NCI-H226 (cell line): ENCODE measurements at regions not wholly inside any gene's neighbourhood (a gene's known extent, or its start where the extent isn't known, plus 50 kb on each side); places are given as distances from the start of the nearest gene placed in this dataset.
"Not testable (repeated sequence)": the region's sequence is repeated elsewhere in the genome, so short reads cannot be mapped to it uniquely, and the experiment has no call there.

Source experiments
- DNase-seq: peaks from one replicate; pipeline ENCODE4 v3.0.0-alpha.2; 2015

DNA sequence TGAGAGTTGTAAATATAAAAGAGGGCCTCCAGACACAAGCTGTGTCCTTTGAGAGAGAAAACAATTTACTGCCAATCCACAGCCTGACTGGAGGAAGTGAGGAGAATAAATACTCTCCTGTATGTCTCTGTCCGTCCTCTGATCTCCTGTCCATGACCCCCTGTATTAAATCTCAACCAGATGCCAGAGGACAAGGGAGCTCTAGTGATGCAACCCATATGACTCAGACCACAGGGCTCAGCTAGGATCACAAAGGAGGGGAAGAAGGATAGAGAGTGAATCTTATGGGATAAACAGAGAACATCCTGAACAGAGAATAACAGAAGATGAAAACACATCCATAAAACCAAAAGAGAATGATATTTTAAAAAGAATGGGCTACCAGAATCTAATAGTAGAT lies 482.6 kb downstream of the PLOD2 start:
- DNase-seq = peak; percentile 9

DNA sequence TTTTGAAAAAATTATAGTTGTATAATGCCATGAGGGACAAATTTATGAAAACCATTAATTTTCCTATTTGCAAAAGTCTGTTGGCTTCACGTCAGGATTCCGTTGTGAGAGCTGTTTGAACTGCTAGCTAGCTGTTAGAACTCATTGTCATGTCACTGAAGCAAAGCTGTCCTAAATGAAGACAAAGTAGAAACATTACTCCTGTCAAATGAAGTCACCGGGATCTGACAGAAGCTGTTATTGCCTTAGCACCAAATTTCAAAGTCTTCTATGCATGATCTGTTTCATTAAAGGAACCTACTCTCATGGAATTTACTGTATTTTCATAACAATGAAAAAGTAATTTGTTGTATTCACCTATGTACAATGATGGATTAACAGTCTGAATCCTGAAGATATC lies 479.8 kb downstream of the PLOD2 start:
- no peak for DNase-seq

DNA sequence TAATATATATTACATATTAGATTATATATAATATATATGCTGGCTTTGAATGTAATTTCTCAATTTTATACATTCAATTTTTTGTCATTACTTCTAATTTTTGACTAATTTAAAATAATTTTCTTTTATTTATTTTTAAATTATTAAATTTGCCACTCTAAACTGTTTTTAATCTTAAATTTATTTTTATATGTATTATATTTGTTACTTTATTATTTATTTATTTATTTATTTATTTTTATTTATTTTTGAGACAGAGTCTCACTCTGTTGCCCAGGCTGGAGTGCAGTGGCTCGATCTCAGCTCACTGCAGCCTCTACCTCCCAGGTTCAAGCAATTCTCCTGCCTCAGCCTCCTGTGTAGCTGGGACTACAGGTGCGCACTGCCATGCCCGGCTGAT lies 473.0 kb downstream of the PLOD2 start:
- not testable (repeated sequence) for DNase-seq

DNA sequence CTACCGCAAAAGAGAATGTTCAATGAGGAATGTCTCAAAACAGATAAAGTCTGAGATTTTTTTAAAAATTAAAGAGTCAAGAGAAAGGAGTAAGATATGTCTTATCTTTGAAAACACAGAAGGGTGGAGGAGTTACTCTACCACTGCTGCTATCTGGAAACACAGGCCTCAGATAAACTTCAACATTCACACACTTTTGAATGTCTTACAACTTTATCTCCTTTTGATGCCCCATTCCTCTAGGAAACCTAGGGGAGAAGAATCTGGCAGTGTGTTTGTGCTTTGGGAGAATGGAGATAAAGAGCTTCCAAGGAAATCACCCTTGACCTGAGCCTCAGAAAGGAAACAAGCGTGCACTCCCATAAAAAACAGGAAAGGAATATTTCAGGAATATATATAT lies 468.2 kb downstream of the PLOD2 start:
- peak; percentile 75 for DNase-seq

DNA sequence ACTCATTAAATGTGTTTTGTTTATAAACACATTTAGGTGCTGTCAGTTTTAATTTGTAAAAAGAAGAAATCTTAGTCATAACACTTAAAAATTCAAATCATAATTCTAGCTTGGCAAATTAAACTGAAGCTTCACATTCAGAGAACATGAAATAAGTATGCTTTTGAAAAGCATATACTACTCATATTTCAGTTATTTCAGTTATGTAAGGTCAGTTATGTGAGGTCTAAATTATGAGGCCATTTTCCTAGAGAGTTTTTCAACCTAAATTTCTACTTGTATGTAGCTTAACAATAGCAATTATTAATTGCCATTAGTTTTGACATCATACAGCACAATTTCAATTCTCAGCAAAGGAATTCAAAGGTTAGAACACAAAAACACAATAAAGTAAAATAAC lies 465.0 kb downstream of the PLOD2 start:
- no peak for DNase-seq

DNA sequence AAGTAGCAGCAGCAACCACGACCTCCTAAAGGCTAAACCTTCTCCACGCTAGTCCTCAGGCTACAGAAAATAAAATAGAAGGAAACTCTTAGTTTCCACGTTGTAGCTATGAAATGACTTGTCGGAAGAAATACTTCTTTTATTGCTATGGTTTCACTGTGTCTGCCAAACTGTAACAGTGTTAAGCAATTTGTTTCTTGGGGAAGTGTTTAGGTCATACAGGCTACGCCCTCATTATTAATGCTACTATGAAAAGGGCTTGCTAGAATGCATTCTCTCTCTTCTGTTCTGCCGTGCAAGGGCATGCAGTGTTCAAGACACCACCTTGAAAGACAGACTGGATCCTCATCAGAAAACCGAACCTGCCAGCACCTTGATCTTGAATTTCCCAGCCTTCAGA lies 462.7 kb downstream of the PLOD2 start:
- DNase-seq = no peak

DNA sequence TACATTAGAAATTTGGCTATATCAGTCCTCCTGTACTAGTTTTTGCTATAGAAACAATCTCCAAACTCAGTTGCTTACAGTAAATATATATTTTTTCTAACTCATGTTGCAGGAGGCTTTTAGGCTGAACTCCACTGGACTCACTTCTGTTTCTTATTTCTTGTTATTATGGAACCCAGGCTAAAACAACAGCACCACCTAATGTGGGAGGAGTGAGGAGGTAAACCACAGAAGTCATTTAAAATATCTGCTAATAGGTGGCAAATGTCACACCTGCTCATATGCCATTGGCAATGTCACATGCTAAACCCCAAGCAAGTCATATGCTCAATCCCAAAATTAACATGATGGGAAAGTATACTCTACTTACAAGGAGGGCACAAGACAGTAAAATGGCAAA lies 462.2 kb downstream of the PLOD2 start:
- DNase-seq = no peak

DNA sequence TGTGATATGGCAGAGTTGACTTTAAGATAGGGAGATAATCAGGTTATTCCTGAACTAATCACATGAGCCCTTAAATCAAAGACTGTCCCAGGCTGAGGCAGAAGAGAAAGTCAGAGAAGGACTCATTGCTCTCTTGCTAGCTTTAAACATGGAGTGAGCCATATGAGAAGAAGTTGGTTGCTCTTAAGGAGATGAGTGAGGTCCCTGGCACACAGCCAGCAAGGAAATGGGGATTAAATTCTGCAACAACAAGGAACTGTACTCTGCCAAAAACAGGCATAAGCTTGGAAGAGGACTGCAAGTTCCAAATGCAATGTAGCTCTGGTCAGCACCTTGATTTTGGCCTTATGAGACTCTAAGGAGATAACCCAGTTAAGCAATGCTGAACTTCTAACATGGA lies 457.0 kb downstream of the PLOD2 start:
- no peak for DNase-seq

DNA sequence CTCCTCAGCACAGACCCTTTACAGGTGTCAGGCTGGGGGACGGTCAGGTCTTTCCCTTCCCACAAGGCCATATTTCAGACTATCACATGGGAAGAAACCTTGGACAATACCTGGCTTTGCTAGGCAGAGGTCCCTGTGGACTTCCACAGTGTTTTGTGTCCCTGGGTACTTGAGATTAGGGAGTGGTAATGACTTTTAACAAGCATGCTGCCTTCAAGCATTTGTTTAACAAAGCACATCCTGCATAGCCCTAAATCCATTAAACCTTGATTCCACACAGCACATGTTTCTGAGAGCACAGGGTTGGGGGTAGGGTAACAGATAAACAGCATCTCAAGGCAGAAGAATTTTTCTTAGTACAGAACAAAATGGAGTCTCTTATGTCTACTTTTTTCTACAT lies 451.2 kb downstream of the PLOD2 start:
- DNase-seq = not testable (repeated sequence)

DNA sequence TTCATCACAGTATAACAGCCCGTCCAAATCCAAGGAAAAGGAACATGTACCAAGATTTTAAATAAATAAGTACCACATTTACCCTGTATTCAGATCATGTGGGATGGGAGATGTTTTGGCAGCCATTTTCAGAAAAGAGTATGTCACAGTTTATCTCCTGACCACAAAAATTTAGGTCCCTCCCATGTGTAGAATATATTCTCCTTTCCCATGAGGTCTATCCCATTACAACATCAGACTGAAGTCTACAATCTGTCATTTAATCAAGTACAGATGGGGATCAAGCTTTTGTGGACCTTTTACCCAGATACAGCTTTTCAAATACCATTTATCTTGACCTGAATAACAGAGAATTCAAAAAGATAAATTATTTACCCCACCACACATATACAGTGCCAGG lies 444.5 kb downstream of the PLOD2 start:
- DNase-seq = peak; percentile 16

DNA sequence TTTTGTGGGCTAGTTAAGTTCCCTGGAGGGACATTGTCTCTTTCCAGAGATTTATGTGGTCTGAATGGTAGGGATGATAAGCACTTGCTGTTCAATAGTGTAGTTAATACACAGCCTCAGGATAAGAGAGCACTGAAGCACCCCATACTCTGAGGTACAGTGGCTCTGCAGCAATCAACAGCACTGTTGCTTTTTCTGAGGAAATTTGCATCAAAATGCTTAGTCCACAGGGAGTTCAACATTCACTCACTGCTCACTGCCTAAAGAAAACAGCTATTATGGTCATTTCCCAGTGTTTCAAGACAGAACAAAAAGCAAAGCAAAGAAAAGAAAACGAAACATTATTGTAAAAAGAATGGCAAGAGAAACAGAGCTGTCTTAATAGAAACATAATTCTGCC lies 441.9 kb downstream of the PLOD2 start:
- no peak for DNase-seq

DNA sequence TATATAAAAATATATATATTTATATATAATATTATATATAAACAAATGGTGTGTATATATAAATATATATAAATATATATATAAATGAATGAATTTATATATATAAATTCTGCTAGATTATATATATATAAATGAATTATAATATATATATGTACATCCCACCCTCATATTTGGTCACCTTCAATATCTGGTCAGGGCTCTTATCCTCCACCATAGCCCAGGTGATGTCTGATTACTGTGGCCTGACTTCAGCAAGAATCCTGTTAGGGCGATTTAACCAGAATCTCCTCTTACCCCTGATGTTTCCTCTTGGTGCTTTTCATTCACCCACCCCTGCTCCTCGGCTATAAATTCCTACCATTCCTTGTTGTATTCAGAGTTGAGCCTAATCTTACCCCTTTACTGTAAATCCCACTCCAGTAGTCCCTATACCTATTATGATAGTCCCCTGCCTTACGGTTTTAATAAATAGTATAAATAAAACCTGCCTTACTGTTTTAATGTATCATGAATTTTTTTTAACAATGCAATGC lies 439.6 kb downstream of the PLOD2 start:
- no peak for DNase-seq

DNA sequence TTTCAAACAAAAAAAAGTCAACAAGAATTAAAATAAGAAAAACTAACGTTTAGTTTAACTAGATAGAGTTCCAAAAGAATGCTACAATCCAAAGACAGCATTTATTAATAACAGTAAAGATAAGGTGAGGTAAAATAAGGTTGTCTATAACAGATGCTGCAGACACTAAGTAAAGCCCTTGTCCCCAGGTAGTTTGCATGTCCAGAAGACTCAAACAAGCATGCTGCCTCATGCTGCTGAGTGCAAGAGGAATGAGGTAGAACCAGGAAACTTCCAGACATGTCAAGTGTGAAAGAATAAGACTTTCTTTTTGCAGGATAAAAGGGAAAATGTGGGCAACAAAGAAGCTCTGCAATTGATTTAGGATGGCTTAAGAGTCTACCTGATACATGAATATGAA lies 439.2 kb downstream of the PLOD2 start:
- no peak for DNase-seq

DNA sequence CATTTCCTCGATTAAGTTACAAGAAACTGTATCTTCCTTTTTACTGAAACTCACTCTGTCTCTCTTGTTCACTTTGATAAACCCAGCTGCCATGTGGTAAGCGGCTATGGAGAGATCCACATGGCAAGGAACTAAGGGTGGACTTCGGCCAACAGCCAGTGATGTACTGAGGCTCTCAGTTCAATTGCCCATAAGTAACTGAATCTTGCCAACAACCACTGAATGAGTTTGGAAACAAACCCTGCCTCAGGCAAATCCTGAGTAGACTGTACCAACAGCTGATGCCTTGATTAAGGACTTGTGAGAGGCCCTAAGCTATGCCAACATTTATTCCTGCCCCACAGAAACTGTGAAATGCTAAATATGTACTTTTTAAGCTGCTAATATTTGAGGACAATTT lies 433.5 kb downstream of the PLOD2 start:
- no peak for DNase-seq

DNA sequence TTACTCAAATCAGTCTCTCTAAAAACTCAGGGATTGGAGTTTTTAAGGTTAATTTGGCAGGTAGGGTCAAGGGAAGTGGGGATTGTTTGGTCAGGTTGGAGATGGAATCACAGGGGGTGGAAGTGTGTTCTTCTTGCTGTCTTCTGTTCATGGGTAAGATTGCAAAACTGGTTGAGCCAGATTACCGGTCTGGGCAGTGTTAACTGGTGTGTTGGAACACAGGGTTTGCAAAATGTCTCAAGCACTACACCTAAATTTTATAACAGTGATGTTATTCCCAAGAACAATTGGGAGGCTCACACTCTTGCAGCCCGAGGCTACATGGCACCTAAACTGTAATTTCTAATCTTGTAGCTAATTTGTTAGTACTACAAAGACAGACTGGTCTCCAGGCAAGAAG lies 425.4 kb downstream of the PLOD2 start:
- no peak for DNase-seq

DNA sequence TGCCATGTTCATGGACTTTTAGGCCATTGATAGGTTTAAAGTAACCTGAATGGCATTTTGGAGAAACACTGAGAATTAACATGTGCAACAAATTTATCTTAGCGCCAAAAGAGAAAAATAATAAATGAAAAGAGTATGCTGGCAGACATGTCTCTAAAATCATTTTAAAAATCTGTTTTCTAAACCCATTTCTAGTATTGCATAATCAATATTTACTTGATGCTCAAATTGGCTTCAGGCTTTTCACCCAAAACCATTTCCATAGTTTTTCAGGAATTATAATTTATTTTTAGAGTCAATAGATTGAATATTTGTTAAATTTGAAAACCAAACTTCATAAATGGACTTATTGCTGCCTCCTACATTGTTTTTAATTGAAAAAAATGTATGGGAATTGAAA lies 423.0 kb downstream of the PLOD2 start:
- DNase-seq = no peak

DNA sequence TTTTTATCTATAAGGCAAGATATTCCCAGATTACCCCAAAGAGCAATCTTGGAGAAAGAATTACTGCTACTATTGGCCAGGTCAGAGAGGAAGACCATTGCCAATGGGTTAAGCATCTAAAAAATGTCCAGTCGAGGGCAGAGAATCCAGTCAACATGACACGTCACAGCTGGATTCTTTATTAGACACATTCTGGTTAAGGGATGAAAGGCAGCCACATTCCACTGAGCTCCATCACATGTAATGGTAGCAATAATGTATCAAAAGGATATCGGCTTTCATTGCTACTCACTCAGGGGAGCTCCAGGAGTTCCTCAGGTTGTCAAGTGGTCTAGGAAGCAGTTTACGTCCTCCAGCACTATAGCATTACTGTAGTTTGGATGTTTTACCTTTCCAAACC lies 421.1 kb downstream of the PLOD2 start:
- DNase-seq = no peak

DNA sequence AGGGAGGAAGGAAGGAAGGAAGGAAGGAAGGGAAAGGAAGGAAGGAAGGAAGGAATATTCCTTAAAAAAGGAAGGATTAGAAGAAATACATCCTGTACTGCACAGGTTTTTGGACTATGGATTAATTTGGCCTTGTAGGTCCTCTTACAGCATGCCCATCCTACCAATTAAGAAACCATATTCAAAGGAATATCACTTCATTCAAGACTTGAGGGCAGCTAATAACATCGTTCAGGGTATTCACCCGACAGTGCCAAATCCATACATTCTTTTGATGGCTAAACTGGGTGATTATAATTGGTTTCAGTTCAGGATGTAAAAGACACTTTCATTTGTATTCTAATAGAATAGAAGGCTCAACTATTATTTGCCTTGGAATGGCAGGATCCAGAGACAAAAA lies 410.3 kb downstream of the PLOD2 start:
- no peak for DNase-seq

DNA sequence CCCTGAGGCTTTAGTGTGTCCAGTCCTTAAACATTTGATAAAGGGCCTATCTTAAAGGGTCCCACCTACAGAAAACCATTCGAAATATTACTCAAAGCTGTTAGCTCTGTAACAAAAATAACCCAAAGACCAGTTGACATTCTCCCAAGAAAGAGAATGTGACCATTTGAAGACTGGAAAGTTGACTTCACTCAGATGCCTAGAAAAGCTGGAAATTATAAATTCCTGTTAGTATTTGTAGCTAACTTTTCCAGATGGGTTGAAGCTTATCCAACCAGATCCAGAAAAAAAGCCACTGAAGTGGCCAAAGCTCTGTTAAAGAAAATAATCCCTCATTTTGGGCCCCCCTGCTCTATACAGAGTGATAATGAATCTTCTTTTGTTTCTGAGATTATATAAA lies 408.4 kb downstream of the PLOD2 start:
- DNase-seq = no peak

DNA sequence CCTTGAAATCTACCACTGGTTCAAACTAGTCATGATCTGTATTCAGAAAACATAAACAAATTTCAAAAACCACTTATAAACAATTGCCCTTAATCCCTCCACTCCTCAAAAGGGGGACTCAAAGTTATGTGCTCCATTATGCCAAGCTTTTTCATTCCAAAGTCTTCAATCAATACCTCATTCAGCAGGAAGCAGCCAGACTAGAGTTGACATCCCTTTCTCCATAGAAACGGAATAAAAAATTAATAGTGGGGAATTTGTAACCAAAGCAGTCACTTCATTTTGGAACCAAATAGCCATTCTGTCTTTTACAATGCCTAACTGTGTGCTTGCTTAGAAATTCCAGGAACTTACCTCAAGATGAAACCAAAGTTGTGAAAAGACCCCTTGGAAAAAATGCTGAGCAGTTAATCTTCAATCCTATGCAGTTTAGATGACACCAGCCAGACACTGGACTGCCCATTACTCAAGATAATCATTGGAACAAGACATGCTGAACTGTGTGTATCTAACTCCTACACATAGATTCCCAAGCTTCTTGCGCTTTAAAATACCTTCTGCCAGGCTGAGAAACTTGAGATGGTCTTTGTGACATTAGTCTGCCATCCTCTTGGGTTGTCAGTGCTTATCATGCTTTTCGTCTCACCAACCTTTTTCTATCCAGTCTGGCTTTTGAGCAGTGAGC lies 406.2 kb downstream of the PLOD2 start:
- no peak for DNase-seq

DNA sequence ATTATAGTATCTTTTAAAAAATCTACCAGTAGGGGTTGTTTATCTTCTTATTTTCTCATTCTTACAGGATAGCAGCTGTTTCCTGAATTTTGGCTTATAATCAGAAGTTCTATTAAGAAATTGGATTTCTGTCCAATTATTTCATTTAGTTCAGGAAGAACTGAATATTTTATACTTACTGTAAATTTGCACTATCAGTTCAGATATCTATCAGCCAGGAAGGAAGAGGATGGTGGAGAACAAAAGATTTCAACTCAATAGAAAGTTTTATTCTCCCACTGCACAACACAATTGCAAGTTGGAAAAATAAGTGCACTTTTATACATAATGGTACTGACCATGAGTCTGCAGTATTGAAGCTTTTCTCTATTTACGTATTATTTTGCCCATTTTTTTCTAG lies 400.9 kb downstream of the PLOD2 start:
- no peak for DNase-seq

DNA sequence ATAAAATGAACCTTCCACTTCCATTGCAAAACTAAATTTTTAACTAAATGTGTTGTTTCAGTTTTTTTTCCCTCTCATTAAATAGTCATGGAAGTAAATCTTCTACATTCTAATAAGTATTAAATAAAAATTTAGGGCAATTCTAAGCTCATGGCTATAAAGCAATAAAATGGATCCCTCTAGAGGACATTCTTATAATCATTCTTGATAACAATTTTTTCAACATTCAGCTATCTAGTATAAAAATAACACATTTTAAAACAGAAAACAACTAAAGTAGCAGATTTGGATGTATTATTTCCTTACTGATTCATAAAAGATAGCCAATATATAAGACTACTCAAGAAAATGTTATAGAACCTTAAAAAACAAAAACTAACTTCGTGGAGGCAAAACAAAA lies 393.1 kb downstream of the PLOD2 start:
- no peak for DNase-seq

DNA sequence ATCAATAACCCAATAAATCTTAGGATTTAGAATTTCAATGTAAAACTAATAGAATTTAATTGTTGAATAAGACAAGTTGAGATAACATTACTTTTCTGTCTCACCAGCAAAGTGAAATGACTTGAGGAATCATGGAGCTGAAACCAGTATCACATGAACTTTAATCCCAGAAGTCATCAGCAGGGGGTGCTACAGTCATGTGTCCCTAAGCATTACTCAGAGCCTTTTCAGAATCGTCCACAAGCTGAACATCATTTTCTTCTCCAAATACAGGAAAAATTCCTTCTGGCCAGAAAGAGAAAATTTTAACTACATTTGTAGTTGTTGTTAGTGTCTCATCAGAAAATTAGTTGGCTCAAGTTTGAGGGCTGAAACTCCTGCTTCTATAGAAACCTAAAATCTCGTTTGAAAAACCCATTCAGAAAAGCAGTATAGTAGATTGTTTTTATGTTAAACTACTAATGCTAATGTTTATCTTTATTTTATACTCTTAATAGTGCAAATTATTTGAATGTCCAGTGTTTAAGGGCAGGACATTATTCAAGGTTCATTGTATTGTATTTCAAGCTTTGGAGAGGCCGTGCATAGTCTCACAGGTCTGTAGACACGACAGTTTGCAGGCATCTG lies 384.1 kb downstream of the PLOD2 start:
- peak; percentile 9 for DNase-seq

DNA sequence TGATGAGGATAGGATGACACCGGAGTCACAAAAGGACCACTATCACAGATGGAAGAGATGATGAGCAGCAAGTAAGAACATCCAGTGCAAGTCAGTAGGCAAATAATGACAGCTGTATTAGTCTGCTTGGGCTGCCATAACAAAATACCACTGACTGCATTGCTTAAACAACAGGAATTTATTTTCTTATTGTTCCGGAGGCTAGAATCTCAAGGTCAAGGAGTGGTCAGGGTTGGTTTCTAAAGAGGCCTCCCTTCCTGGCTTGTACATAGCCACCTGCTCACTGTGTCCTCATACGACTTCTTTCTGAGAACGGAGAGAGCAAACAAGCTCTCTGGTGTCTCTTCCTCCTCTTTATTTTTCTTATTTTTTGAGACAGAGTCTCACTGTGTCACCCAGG lies 380.7 kb downstream of the PLOD2 start:
- no peak for DNase-seq

DNA sequence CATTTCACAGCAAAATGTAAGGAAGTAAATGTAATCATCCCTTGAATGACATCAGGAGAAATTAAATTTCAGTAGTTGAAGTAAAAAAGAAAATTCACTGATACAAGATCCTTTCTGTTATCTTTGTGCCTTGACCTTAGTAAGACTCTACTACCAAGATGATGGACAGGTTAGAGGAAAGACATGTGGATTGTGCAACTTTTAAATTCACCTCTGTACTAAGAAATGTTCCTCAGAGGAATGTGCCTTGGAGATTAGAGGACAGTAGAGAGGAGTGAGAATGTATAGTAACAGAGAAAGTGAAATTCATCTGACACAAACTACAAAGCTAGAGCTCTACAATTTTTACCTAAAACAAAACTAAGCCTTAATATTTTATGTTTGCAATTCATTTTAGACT lies 375.3 kb downstream of the PLOD2 start:
- DNase-seq = peak; percentile 67
